Spleen (tissue), 7 donors: ENCODE measurements at regions not wholly inside any gene's neighbourhood (a gene's known extent, or its start where the extent isn't known, plus 50 kb on each side); places are given as distances from the start of the nearest gene placed in this dataset.

Source experiments
- CTCF ChIP-seq, 11 experiments: fragments of 200-600 bp in 7 of 11; fragments of 450-650 bp in 4 of 11; sonication (generic) in 4 of 11; IDR thresholded peaks in 8 of 11; conservative IDR thresholded peaks in 3 of 11; 1 replicate in 7 of 11; 2 replicates in 4 of 11; pipeline versions ENCODE4 v1.4.0 to v1.8.0; 2016 to 2021; ENCODE audit warnings: antibody characterized with exemption in 11 of 11, inconsistent platforms in 4 of 11, mild to moderate bottlenecking in 1 of 11
- POLR2AphosphoS5 ChIP-seq, 3 donors: sonication (generic); formaldehyde crosslinking; IDR thresholded peaks; one replicate each; pipeline ENCODE4 v1.5.1; 2017; ENCODE audit warnings: antibody characterized with exemption in 3 of 3
- donor health status: DM: no; HTN: no; CAD: no; lungs with moderate emphysema.
- donor health status: DM: no; HTN: no; CAD: no.
- donor health status: DM: no; HTN: no; CAD: no.

GRCh38 chr5:157944077-157944633, 85.2 kb upstream of the CLINT1 start:
- no peak for TF ChIP-seq CTCF (IDR thresholded peaks at IDR 0.05 in 8 of 11, conservative IDR thresholded peaks at IDR 0.05 in 3 of 11)
- TF ChIP-seq POLR2AphosphoS5 (IDR thresholded peaks at IDR 0.05) = no peak
